IPS-NIHi11 (cell line): ENCODE measurements at regions not wholly inside any gene's neighbourhood (a gene's known extent, or its start where the extent isn't known, plus 50 kb on each side); places are given as distances from the start of the nearest gene placed in this dataset.

Experiments
- DNase-seq: peaks from one replicate; pipeline ENCODE4 v3.0.0; 2012; ENCODE audit warnings: mixed read lengths, low spot score

- DNase-seq: no peak
Observed at GRCh38 chr6:150712505-150713252, 113.0 kb downstream of the PLEKHG1 start.

DNA sequence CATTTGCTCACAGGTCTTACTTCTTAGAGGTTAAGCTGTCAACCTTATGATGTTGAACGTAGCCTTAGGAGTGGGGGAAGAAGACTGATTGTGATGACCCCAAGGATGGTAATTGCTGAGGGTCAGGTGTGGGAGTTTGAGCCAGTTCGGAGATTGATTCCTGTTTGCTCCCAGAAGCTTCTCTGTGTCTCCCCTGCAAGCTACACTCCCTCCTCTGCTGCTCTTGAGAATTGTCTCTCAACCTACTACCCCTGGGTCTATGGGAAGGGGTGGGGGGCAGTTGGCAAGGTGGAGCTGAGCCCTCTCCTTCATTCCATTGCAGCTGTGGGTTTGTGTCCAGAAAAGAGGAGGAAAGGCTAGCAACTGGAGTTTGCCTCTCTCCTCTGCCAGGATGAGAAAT is 113.8 kb downstream of the PLEKHG1 start:
- no peak for DNase-seq

- DNase-seq: no peak
Observed at GRCh38 chr6:150713931-150714330, 114.2 kb downstream of the PLEKHG1 start.

- no peak for DNase-seq
Observed at GRCh38 chr6:150715133-150715532, 115.4 kb downstream of the PLEKHG1 start.

DNA sequence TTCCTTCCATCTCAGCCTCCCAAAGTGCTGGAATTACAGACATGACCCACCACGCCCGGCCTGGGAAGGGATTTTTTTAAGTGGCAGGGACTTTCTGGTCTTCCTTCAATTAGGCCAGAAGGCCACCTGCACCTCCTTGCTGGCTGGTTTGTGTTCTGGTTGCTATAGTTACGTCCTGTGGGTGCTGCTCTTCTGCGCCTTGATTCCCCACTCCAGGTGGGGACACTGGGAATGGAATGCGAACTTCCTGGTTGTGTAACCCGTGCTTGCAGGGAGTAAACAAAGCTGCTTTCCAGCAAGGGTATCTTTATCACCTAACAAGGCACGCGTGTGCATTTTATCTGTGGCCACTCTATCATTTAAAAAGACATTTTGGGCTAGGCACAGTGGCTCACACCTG is 117.7 kb downstream of the PLEKHG1 start:
- DNase-seq: no peak

DNA sequence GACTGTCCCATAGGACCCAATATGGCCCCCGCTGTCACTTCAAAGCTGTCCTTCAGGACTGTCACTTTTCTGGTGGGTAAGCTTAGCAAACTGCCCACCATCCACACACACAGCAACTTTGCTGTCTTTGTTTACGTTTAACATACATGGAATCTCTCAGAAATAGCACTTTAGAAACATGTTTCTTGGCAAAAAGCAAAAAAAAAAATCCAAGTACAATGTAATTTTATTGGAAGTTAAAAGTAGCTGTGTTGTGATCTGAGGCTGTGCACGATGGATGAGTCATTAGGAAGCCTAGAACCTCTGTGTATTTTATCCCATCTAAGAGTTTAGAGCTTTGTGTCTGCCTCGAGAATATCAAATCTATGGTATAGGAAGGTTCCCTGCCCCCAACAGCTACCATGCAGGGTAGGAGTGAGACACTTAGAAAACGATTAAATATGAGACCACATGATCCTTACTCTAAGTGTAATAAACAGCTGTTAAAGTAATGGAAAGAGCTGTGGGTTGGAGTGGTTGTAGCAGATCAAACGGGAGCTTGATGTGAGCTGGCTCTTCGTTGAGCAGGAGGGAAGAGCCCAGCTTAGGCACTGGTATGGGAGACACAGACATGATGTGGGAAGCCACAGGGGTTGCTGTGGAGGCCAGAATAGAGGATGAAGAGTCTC is 119.5 kb downstream of the PLEKHG1 start:
- DNase-seq: no peak

GRCh38 chr6:150719831-150720230 is 120.1 kb downstream of the PLEKHG1 start:
- no peak for DNase-seq

- DNase-seq: peak; percentile 46
Observed at GRCh38 chr6:150720774-150721233, 121.1 kb downstream of the PLEKHG1 start.

DNA sequence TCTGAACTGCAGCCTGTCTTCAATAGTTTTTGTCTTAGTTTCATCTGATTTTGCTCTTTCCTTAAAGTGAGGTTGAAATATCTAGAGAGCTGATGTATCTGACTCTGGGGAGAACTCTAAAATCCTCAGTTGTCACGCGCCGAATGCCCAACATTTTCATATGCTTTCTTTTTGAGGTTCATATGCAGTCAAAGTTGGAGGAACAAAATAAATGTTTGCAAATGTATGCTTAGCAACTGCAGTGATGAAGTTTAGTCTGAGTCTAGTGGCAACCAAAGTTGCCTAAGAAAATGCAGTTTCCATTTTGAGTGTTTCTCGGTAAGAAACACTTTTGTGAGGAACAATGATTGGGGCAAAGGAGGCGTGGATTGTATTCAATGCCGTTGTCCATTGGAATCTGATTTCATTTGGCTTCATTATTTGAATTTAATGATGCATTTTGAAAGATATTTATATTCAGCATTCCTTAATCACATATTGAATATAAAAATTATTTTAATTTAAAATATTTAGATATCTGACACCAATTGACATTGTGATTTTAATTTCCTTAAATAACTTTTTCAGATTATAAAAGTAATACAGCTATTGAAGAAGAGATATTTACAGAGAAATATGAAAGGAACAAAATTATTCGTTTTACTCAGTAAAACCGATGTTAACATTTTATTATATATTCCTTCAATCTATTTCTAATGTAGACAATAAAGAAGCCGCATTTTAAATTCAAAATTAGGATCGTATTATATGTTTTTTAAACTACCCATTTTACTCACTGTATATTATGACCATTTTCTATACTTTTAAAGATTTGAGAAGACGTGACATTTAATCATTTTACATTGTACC is 122.0 kb downstream of the PLEKHG1 start:
- no peak for DNase-seq

GRCh38 chr6:150722614-150723344 is 123.1 kb downstream of the PLEKHG1 start:
- no peak for DNase-seq

- no peak for DNase-seq
Observed at GRCh38 chr6:150723345-150723658, 123.6 kb downstream of the PLEKHG1 start.

DNA sequence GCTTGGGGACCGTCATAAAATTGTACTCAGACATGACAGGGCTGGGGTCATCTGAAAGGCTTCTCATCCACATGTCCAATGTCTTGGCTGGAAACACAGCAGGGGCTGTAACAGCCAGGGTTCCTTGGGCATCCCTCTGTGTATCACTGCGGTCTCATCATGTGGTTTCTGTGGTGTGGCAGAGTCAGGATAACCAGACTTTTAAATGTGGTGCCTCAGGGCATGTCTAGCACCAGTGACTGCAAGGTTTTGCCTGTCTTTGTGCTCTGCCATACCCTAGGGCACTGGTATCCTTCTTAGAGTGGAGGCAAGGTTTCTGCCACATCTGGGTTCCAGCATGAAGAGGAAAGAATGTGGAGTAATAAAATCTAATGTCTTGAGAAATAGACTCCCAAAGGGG is 124.2 kb downstream of the PLEKHG1 start:
- DNase-seq: no peak

DNA sequence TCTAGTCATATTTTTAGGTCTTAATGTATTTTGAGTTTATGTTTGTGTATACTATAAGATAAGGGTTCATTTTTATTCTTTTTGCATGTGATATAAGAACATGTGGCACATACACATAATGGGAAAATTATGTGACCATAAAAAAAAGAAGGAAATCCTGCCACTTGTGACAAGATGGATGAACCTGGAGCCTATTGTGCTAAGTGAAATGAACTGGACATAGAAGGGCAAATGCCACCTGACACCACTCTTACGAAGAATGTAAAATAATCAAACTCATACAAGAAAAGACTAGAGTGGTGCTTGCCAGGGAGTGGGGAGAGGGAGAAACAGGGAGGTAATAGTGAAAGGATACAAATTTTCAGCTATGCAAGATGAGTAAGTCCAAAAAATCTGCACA is 126.1 kb downstream of the PLEKHG1 start:
- no peak for DNase-seq

- no peak for DNase-seq
Observed at GRCh38 chr6:150729188-150729748, 129.6 kb downstream of the PLEKHG1 start.

- DNase-seq: no peak
Observed at GRCh38 chr6:150730801-150731457, 131.2 kb downstream of the PLEKHG1 start.

DNA sequence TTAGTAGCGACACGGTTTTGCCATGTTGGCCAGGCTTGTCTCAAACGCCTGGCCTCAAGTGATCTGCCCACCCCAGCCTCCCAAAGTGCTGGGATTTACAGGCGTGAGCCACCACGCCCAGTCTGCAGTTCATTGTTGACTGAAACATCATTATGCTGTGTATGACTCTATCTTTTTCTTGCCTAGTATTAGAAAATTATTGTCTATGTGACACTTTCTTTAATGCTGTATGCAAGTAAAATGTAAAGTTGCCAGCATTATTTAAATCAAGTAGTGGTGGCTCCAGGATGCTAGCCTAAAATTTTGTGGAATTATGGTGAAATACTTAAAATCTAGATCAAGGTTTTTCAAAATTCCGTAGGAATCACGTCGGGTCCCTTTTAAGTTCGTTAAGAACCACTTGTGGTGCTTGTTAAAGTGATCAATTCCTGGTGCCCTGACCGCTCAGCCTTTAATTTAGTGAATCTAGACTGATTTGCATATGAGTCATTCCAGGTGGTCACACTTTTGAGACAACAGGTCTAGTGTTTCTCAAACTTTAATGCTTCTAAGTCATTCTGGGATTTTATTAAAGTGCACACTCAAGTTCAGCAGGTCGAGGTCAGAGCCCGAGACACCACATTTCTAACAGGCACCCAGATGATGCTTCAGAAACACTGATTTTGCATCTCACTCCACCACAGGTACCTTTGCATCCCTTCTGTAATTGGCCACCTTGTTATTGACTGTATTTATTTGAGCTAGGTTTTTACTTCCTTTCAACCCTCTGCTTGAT is 132.6 kb upstream of the MTHFD1L start:
- DNase-seq: no peak

DNA sequence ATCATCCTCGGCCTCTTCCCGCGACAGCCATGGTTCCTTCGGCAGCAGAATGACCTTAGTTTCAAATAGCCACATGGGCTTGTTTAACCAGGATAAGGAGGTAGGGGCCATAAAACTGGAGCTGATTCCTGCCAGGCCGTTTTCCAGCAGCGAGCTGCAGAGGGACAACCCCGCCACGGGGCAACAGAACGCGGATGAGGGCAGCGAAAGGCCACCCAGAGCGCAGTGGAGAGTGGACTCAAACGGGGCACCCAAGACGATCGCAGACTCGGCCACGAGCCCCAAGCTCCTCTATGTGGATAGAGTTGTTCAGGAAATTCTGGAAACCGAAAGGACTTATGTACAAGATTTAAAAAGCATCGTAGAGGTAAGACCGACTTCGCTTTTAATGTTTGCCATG is 131.8 kb upstream of the MTHFD1L start:
- no peak for DNase-seq

DNA sequence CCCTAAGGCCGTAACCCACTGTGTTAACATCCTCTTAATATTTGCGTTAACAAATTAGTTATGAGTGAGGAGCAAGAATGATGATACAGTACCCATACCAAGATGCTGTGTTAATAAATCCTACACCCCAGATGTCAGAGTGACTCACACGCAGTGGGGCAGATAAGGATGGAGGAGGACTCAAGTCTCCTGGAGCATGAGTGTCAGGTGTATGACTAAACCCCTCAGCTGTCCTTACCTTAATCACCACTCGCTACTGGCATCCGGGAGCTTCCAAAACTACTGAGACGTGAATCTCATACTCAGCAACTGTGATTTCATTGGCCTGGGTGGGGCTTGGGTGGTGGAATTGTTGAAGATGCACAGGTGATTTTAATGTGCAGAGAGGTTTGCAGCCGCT is 131.3 kb upstream of the MTHFD1L start:
- no peak for DNase-seq

DNA sequence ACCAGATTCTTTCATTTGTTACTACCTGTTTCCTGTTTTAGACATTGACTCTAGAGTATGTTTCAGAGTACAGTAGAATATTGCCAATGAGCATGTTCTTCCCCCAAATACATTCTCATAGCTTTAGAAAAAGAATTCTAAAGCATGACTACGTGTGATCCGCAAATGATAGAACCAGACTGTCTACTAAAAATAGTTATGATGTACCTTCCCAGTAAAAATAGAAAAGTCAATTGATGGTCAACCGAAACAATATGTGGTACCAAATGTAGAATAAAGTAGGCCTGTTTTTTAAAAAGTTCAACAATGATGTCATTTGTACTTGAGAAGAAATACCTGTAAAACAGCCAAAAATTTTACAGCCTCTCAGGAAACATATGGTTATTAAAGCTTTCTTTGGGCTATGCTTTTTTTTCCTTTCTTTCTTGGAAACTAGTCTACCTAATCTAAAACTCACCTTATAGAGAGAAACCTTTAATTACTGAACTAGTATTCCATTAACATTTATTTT is 130.1 kb upstream of the MTHFD1L start:
- no peak for DNase-seq

GRCh38 chr6:150738092-150738629 is 127.3 kb upstream of the MTHFD1L start:
- no peak for DNase-seq
